GM18870 (cell line): ENCODE measurements at regions not wholly inside any gene's neighbourhood (a gene's known extent, or its start where the extent isn't known, plus 50 kb on each side); places are given as distances from the start of the nearest gene placed in this dataset.
"Not testable (repeated sequence)": the region's sequence is repeated elsewhere in the genome, so short reads cannot be mapped to it uniquely, and the experiment has no call there.

ENCODE experiments used
- ATAC-seq: cut with Tn5 transposase; IDR thresholded peaks from one replicate; pipeline ENCODE4 v1.9.1; 2021; ENCODE audit warnings: moderate library complexity; ENCODE audit not compliant: unreplicated experiment

GRCh38 chr4:26228883-26229282, 91.9 kb upstream of the RBPJ start:
- ATAC-seq: no peak

GRCh38 chr4:26229974-26230373, 90.8 kb upstream of the RBPJ start:
- ATAC-seq: no peak

- ATAC-seq: no peak
Measured at GRCh38 chr4:26233350-26233749, 87.5 kb upstream of the RBPJ start.

DNA sequence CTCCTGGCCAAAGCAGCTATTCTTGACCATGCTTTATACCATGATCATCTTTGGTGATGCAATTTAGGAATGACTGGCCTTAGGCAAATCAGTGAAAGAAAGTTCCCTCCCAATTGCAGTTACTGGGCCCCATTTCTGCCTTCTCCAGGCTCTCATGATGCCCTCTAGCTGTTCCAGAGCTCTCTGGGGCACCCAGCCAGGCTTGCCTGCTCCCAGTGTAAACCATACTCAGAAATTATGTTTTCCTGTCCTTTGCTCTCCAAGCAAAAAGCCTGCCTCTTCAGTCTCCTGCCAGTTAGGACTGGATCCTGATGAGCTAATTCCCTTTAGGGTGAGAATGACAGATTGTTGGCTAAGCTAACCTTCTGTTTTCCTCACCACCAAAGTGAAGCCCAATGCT, 85.3 kb upstream of the RBPJ start:
- ATAC-seq: no peak

- no peak for ATAC-seq
Measured at GRCh38 chr4:26237916-26238315, 82.9 kb upstream of the RBPJ start.

GRCh38 chr4:26238426-26238777, 82.4 kb upstream of the RBPJ start:
- ATAC-seq: no peak

GRCh38 chr4:26238778-26239679, 81.8 kb upstream of the RBPJ start:
- ATAC-seq: no peak

- ATAC-seq: no peak
Measured at GRCh38 chr4:26239801-26240200, 81.0 kb upstream of the RBPJ start.

- ATAC-seq: no peak
Measured at GRCh38 chr4:26241179-26241578, 79.6 kb upstream of the RBPJ start.

GRCh38 chr4:26242451-26242850, 78.4 kb upstream of the RBPJ start:
- ATAC-seq: no peak

DNA sequence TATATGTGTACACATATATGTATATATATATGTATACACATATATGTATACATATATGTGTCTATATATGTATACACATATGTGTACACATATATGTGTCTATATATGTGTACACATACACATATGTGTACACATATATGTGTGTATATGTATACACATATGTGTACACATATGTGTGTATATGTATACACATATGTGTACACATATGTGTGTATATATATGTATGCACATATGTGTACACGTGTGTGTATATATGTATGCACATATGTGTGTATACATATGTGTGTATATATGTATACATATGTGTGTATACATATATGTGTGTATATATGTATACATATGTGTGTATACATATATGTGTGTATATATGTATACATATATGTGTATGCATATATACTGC, 76.7 kb upstream of the RBPJ start:
- ATAC-seq: not testable (repeated sequence)

DNA sequence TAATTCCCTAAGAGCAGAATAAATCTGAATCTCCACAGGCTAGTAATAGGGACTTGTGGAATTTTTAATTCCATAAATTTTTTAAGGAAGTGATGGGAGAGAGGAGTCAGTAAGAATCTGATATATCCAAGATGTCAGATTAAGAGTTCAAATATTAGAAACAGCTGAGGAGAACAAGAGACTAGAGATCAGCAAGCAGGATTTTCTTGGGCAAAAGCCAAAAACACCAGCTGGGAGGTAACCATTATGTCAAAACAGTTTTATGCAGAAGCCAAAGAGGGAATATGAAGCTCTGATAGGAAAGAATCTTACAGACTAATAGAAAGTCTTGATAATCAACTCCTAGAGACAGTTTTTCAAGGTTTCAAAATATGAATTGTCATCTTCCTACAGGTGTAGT, 72.2 kb upstream of the RBPJ start:
- no peak for ATAC-seq

DNA sequence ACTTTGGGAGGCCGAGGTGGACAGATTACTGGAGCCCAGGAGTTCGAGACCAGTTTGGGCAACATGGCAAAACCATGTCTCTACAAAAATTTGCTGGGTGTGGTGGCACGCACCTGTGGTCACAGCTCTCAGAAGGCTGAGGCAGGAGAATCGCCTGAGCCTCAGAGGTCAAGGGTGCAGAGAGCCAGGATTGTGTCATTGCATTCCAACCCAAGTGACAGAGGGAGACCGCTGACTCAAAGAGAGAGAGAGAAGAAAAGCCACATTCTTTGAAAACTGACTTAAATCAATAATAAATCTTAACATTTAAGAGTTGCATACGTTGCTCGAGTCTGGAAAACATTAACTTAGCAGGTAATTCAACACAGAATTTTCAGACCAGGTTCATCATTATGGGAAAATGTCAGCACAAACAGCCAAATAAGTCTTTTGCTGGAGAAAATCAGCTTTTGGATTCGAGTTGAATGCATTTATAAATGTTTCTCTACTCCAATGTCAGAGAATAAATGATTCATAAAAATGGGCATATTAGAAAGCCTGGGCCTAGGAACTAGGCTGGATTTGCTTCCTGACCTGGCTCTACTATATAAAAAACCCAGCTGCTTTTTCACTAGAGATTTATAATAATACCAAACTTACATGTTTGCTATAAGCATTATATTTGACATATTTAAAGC, 68.3 kb upstream of the RBPJ start:
- ATAC-seq: peak; percentile 90

GRCh38 chr4:26253968-26254367, 66.8 kb upstream of the RBPJ start:
- ATAC-seq: no peak

DNA sequence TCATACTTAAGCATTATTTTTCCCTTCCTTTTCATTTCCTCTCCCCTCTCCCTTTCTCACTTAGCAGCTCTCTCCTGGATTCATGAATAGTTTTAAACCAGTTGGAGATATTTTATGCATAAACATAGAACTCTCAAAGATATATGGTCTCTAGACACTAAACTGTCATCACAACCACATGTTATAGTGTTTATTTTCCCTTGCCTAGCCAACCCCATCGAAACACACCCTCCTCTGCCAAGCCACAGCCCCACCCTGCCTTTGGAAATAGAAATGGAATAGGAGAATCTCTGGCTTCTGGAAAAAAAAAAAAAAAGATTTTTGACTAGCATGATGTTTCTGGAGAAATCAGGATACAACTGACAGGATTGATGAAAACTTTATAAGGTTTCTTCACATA, 64.8 kb upstream of the RBPJ start:
- ATAC-seq: no peak

- ATAC-seq: not testable (repeated sequence)
Measured at GRCh38 chr4:26257444-26257843, 63.4 kb upstream of the RBPJ start.

GRCh38 chr4:26257850-26258249, 63.0 kb upstream of the RBPJ start:
- ATAC-seq: peak; percentile 85

GRCh38 chr4:26260571-26260970, 60.2 kb upstream of the RBPJ start:
- ATAC-seq: no peak

DNA sequence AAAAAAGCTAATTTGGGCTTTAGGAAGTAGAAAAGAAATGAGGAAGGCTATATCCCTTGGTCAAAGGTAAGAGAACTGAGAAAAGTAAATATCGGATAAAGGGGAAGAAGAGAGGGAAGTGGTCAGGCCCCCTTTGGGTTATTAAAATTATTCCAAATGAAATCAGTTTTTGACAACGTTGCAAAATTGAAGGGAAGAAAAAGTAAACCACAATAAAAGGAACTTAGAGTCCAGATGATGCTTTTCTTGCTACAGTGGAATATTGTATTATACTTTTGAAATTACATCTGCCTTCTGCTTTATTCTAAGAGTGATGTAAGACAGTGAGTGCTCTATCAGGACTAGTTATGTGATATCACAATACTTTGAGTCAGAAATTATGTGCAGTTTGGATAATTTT, 59.4 kb upstream of the RBPJ start:
- ATAC-seq: no peak

- no peak for ATAC-seq
Measured at GRCh38 chr4:26263165-26263564, 57.6 kb upstream of the RBPJ start.

DNA sequence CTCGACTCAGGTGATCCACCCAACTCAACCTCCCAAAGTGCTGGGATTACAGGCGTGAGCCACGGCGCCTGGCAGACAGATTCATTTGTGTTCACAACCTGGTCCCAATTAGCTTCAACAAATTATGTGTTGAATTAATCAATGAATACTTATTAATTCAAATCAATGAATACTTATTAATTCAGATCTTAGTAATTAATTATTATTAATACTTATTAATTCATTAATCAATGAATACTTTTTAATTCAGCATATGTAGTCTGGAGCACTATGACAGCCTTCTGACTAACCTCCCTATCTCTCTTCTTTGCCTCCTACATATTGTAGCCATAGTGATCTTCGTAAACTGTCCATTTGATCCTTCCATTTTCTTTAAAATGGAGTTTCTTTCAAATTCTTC, 56.7 kb upstream of the RBPJ start:
- no peak for ATAC-seq

DNA sequence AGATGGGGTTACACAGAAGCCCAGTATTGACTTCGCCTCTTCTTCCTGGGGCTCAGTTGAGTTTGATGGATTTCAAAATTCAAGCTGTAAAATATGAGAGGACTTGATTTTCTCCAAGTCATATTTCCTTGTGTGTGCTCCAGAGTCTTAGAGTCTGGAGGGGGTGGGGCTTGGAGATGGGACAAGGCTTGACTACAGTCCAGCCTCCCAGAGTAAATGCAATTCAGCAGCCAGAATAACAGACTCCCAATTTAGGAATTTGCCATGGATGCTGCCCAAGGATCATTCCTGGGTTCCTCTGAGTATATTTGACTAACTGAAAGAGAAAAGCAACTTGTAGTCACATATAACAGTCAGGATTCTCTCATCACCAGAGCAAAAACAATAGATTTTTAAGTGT, 53.7 kb upstream of the RBPJ start:
- ATAC-seq: no peak

DNA sequence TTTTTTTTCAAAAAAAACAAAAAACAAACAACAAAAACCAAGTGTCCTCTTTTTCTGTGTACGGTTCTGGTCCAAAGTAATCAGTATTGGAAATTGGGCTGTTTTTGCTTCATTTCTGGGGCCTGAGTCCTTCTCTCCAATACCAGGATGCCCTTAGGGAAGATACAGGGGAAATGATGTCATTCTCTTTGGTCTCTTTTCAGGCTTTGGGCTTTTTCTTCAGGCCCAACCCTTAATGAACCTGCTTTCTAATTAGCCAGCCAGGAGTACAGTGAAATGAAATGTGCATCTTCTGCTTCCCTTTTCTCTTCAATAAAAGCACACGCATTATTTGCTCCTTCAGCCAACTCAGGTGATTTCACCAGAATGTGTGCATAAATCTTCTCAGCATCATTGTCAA, 52.6 kb upstream of the RBPJ start:
- no peak for ATAC-seq
